ENCODE measurements at regions not wholly inside any gene's neighbourhood (a gene's known extent, or its start where the extent isn't known, plus 50 kb on each side); places are given as distances from the start of the nearest gene placed in this dataset.

DNA sequence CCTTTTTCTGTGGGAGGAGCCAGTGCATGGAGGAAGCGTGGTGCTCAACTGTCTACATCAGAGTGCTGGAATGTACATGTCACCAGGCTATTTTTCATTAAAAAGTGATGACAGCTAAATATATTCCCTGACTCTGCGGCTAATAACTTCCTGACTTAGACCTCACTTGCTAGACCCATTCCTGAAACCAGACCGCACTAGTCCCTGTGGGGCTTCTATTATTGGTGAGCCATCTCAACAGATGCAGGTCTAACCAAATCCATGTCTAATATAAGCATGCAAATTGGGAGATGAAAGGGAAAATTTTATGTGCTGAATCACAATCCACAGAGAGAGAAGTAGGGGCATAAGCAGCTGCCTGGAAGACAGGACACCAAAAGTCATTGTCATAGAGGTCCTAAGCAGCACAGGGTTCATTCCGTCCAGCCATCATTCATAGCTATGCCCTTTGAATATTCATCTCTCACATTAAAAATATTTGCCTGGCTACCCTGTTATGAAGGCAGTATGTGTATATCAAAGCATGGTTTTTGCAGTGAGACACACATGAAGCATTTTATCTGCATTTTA is 110.9 kb upstream of the BLID start:
- no peak for DNase-seq

DNA sequence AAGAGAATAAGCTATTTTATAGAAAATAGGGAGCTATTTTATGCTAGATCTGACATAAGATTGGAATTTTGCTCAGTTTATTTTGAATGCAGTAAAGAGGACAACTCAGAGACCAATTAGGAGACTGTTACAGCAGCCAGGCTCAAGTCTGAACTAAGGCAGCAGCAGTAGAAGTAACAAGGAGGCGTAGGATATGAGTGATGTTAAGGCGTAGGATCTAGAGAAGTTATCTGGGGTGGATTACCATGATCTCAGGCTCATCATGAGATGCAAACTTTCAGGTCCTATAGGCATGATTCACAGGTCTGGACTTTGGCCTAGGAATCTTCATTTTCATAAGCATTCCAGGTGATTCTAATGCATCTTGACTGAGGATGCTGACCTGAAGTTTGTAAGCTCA is 108.9 kb upstream of the BLID start:
- DNase-seq = no peak

DNA sequence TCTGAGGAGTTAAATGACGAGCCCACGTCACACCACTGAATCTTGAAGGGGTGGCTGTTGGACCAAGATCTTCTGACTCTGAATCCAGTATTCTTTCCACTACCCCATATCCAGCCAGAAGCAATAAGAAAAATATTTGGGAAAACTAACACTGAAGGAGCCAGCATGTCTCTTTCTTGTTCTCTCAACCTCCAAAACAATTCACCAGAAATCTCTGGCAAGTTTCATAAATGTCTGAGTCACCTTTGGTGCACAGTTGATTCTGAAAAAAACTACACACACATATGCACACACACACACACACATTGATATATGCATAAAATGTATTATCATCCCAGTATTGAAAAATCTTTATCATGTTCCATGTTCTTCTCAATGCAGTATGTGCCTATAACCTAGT is 104.3 kb upstream of the BLID start:
- DNase-seq = no peak

DNA sequence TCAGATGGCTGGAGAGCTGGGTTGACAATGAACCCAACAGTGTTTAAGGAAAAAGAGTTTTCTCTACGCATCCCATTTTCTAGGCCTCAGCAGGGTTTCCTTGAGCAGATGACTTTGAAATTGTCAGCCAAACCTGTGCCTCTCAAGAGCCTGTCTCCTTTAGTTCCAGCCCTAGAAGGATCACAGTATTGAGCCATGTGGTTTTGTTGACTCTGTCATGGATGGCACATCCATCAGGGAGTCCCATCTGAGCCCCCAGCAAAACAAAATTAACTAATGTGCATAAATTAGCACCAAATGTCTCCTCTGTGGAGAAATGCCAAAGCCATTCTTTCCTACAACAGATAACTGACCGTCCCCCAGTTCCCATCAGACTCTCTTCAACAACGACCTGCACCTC is 103.8 kb upstream of the BLID start:
- DNase-seq = no peak

DNA sequence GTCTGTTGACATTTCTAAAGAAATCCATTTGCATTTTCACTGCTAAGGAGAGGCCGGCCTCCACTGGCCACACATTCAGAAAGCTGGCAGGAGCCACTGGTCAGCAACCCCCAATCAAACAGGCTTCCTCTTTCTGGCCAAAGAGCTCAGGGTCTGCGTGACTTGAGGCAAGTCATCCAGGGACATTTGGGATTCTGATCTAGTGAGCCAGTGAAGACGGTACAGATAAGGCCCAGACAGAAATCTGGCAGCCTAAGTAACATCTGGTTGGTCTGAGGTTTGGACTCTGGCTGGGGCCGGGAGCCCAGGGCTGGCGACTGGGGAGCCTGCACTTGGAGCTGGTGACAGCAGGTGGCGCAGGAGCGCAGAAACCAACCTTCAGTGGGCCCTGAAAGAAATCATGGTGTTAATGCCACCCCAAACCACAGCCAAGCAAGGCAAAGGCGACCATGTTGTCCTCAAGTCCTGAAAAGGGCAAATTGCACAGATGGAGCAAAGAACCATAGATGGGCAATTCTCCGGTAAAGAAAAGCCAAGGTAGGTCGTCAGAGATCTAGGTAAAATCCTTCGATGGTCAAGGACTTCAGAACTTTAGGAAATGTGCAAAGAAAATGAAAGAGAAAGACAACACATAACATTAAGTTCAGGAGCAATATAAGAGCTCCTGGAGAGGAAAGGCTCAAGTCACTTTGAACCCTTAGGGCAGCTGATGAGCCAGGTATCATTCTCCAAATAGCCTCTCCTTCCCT is 99.4 kb upstream of the BLID start:
- DNase-seq = peak; percentile 18 to 20

DNA sequence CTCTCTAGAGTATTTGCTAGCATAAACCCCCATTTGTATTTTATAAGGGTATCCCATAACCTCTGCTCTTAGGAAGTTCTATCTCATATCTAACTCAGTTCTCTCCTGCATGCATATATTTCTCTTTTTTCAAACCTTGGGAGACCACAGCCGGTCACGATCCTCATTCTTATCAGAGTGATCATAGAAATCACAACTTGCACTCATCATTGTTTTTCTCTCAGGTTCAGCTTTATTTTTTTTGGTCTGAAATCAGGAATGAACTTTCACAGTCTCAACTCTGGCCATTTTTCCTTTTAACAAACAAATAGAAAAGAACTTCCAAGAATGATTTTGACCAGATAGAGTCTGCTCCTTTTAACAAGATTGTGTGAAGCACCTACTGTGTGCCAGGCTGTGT is 98.6 kb upstream of the BLID start:
- no peak for DNase-seq

DNA sequence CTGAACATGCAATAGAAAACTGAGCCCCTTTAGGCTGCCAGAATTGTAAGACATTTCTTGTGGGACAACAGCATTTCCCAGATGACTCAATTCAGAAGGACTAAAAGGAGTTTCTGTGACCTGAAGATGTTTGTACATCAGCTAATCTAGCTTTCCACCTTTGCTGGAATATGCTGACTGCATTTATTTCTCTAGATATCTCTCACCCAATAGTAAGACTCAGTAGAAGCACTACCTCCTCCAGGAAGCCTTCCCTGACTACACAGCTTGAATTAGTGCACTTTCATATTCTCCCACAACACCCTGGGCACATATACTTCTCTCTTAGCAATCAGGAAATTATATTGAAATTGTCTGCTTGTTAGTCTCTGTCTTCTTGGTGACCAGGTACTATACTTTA is 98.1 kb upstream of the BLID start:
- DNase-seq = no peak

DNA sequence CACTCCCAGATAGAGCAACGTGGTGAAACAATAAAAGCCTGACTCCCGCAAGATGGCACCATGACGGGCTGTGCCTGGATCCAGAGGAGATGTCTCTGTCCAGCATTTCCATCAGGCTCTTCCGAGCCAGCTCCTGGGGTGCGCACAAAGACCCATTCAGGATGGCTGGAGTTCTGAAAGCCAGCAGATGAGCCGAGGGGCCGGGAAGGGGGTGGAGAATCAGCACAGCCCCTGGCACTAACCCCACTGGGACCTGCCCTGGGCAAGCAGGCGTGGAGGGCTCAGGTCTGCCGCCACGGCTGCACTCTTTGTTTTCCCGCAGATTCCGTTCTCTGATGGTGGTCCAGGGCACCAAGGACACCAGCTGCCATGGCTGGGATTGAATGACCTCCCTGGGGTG is 97.2 kb upstream of the BLID start:
- DNase-seq = no peak

DNA sequence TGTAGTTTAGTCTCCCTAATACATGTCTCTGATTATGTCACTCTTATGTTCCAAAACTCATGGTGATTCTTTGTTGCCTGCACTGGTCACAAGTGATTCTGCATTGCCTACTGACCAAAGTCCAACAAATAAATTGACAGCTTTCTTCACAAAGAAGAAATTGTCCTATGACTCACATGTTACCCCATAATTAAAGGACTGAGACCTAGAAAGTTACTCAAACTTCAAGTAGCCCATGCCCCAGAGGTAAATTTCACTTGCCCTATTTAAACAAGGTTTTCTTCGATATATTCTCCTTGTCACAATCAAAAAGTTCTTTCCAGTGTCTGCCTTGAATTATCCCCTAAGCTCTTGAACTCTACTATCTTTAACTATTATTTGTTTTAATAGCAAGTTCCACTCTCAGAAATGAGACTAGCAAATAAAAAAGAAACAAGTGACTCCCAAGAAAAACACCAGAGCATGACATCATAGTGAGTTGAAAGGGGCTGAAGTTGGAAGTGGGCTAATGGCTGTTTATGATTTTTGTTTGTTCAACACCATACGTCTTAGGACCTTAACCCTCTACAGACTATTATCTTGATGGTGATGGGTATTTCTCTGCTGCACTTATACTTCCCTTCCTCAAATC is 94.5 kb upstream of the BLID start:
- no peak for DNase-seq

DNA sequence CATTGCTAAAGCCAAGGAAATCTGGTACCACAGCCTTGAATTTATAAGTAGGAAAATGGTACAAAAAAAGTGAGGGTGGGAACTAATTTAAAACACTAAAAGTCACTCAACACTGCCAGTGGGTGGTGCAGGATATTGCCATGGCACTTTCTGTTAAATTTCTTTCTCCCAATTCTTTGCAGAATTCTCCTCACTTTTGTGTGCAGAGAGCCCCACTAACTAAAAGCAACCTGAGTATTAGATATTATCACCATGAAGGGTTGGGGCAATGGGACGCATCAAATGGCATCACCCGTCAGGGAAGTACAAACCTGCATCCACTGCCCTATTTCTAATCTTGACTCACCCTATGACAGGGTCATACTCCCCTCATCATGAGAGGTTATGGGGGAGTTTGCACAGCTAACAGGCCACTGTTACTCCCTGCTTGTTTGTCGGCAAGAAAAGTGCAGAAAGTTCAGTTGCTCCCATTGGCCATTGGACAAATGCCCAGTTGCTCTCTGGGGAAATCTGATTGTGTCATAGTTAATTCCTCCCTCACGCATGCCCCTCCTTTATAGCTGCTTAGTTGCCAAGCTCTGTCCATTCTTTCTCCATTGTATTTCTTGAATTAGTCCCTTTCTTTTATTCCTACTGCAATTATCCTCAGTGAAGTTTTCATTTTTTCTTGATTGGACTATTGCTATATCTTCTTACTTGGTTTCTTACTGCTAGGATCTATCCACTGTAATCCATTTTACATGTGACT is 93.8 kb upstream of the BLID start:
- DNase-seq = no peak

DNA sequence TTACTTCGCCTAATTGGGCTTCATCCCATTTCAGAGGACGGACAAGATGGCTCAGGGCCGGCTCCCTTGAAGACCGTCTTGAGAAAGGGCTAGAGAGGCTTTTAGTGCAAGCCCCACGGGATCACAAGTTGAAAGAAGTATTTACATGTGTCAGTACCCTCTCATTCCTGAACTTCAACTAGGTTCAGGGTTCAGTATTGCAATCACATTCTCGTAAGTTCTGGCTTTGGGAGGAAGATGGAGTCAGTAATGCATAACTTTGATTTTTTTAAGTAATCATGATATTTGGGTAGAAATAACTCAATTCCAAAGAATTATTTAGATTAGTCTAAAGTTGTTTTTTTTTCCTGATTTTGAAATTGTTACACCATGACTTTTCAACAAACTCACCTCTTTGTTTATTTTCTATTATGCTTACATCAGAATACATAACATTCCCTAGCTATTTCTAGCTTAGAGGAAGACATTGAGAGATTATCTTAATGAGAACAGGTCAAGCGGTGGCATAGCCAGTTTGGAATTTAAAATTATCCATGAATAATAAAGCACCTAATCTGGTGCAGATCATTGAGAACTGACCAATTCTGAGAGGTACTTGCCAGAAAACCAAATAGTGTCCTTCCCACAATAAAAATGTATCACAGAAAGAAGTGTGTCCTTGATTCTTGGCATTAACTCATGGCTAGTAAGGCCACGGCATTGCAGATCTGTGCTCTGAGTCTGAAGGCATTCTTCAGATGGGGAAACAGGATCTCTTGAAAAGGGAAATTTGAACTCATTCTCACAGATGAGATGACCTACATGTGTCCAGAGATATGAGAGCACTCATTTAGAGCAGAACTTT is 92.1 kb upstream of the BLID start:
- DNase-seq = no peak

DNA sequence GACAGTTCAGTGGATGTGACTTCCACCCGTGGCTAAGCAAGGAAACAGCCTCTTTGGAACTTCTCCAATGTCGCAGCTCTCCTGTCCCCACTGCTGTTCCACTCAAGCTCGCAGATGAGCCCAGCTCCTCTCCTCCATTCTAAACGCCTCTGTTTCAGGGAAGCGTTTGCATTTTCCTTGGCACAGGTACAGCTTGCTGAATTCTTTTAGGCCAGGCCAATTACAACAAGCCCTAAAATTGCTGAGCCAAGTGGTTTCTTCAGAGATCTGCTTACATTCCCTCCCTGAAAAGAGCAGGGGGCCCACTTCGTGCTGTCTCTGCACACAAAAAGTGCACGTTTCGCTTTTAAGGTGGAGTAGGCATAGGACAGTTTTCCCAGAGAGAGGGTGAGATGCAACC is 91.5 kb upstream of the BLID start:
- no peak for DNase-seq

DNA sequence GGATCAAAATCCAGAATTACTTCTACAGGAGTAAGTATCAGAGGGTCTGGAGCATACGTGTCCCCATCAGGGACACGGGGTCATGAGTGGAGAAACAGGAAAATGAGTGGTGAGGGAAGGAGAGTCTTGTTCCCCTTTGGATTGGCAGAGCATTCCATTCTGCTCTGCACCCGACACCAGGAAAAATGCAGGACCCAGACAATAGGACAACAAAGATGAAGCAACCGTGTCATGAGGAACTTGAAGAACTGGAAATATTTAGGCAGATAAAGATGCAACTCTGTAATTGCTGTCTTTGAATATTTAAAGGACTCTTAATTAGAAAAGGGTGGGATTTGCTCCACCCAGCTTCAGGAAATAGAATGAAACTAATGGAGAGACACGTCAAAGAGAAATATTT is 89.0 kb upstream of the BLID start:
- DNase-seq = no peak

DNA sequence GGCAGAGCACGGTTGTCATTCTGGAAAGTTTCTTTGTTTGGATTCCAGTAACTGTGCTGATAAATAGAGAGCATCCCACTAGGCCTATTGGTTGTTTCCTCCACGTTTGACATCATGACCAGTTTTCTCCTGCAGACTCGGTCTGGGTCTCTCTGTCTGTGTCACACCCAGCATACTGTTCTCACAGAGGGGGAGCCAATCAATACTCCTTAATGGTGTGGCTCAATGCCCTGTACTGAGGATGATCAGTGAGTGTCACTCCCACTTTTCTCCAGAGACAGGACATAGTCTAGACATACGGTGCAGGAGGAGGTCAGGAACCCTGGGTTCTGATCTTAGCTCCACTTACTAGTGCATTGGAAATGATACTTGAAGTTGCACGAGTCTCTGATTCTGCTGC is 88.2 kb upstream of the BLID start:
- no peak for DNase-seq

DNA sequence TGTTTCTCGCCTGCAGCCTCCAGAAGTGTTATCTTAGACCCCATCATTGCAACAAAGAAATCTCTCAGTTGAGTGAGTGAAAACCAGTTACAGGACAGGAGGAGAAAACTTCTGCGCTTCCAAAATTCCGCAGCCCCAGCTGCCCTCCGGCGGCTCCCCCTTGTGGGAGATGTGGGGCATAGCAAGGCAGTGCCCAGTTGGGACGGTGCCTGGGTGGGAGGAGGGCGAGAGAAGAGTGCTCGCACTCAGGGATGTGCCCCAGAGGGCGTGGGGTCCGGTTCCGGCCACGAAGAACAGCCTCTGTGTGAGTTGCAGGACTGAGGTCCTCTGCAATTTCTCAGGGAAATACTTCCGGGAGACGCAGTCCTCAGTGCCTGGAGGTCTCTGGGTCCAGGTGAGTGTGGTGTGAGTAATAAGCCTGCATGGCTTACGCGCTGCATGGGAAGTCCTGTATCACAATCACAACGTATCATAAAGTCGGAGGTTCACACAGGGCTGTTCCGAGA is 87.0 kb upstream of the BLID start:
- peak; percentile 48 to 49 for DNase-seq

DNA sequence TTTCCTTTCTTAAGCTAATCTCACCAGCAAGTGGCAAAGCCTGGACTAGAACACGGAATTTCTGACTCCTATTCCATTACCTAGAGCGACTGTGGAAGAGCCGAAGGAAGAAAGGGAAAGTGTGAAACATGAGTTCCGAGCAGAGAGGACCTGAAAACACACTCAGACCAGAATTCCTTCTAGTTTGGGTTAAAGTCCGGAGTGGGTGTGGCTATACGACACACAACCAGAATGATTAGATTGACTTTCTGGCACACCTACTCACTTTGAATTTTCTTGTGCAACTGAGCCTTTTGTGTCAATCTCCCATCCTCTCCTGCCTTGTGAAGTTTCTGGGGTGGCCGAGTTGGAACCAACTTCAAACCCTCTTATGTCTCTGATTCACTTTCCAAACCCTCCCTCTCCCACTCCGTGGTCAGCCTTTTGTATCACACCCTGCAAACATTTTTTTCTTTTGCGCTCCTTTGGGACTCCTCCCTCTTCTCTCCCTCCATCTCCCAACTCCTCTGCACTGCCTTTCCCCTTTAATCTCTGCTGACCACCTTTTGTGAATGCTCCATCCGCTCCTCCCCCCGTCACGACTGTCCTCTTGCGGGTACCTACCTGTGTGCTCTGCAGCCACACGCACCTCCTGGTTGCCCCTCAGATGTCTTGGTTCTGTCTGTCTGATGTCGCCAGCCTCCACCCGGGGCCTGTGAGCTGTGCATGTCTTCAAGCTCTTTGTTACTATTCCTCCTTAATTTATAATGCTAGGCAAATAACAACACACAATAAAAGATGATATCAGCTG is 86.3 kb upstream of the BLID start:
- DNase-seq = no peak

DNA sequence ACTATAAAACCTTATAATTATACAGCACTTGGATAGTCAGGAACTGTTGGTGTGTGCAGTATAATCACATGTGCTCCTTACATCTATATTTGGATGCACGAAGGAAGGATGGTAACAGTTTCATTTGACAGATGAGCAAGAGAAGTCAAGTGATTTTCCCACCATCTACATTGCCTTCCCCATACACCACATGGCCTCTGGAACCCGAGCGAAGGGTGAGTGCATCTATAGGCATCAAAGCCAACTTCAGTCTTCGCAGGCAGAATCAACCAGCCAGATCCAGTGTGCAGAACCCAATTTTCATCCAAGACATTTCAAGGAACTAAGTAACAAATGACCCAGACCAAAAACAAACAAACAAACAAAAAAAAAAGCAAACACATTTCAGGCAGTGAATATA is 85.1 kb upstream of the BLID start:
- DNase-seq = no peak

DNA sequence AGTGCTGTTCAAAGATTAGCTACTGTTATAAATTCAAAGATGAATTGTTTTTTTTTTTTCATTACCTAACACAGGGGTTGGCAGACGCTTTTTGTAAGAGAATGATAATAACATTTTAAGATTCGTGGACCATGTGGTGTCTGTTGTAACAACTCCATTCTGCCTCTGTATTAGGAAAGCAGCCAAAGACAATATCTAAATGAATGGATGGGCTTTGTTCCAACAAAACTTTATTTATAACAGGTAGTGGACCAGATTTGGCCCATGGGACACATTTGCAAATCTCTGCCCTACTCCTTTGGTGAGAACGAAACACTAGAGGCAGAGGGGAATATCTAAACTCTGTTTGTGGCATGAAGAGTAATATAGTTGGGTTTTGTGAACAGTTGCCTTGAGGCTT is 83.6 kb upstream of the BLID start:
- no peak for DNase-seq

DNA sequence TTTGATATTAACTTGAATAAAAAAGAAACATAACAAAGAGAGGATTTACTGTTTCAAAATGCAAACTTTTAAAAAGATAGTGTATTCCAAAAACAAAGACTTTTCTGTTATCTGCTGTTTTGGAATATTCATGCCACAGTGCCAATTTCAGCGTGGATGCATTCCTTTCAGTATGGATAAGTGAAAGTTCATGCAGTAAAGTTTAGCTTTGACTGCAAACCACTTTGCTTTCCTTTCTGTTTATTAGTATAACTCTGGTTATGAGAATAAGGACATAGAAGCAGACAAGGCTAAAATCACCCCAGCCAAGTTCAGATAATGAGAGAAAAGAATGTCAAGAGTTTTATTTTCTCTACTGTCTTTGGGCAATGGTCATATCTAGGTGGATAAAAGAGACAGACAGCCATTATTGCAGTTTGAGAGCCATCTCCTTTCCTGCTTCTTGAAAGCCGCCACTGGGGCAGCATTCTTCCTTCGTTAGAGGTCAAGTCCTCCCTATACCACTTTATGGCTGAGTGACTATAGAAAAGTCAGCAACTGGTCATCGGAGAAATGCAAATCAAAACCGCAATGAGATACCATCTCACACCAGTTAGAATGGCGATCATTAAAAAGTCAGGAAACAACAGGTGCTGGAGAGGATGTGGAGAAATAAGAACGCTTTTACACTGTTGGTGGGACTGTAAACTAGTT is 82.4 kb upstream of the BLID start:
- DNase-seq = no peak

DNA sequence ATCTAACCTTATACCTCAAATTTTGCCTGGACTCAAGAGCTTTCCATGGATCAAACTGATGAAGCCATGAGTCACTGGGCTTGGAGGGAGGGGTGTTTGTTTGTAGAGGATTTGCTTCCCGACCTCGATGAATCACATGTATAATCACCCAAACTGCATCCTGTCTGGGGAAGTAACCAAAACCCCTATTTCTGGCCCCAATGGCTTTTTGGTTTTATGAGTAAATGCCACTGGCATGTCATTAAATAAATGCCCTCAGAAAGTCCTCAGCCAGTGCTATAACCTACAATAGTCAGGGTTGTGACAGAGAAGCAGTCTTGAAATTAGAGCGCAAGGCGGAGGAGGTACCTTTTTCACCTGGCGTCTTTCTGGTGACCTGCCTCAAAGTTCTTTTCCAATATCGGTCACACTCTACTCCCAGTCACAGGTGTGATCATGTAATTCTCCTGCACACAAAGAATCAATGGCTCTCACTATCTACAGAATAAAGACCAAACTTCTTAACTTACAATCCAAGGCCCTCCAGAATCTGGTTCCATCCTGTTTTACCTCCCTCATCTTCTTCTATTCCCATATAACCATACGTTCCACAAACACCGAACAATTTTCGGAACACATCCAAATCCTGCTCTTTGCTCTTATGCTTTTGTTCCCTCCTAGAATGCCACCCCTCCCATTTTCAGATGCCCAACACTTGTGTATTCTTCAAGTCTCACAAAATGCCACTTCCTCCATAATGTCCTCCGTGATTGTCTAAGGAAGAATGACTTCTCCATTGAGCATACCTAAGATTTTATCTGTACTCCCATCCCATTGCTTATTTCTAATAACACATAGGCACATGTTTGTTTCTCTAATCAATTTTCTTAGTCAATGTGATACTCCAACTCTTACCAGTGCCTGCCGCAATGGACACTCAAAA is 81.3 kb upstream of the BLID start:
- no peak for DNase-seq

Measured in stimulated activated CD4-positive, alpha-beta T cell treated with anti-CD3 and anti-CD28 coated beads, Interleukin-2, amount 100 ng/mL, for 48 hours (primary cell).